SU-DHL-6 (cell line): ENCODE measurements at regions not wholly inside any gene's neighbourhood (a gene's known extent, or its start where the extent isn't known, plus 50 kb on each side); places are given as distances from the start of the nearest gene placed in this dataset.

Experiments used
- H2AFZ ChIP-seq: fragments of 200-600 bp; sonication (generic); 2 replicates; pipeline ENCODE4 v1.6.1; 2014; ENCODE audit warnings: low read depth, mild to moderate bottlenecking, moderate library complexity, mixed read lengths, antibody characterized with exemption, low read length; ENCODE audit not compliant: severe bottlenecking
- H3F3A ChIP-seq: fragments of 200-600 bp; shearing (Covaris generic); 2 replicates; pipeline ENCODE4 v1.6.0; 2016; ENCODE audit warnings: antibody characterized with exemption, mild to moderate bottlenecking; ENCODE audit not compliant: insufficient read depth
- H3K27ac ChIP-seq: fragments of 200-600 bp; sonication (generic); 2 replicates; pipeline ENCODE4 v1.5.1; 2016; ENCODE audit warnings: low read depth, mild to moderate bottlenecking, low read length, moderate library complexity, mixed read lengths
- H3K27me3 ChIP-seq: fragments of 200-600 bp; sonication (generic), shearing (Covaris generic); 2 replicates; pipeline ENCODE4 v1.6.0; 2014; ENCODE audit warnings: mild to moderate bottlenecking, low read length
- H3K36me3 ChIP-seq: fragments of 200-600 bp; sonication (generic); 2 replicates; pipeline ENCODE4 v1.6.1; 2014; ENCODE audit warnings: mild to moderate bottlenecking, low read length, mixed read lengths
- H3K4me2 ChIP-seq: fragments of 300-600, 200-600 bp; shearing (Covaris generic), sonication (generic); 2 replicates; pipeline ENCODE4 v1.6.0; 2014; ENCODE audit warnings: low read length, low read depth, mild to moderate bottlenecking; ENCODE audit not compliant: poor library complexity, severe bottlenecking
- H3K4me3 ChIP-seq: fragments of 200-600 bp; sonication (generic); 2 replicates; pipeline ENCODE4 v1.5.1; 2014; ENCODE audit warnings: antibody characterized with exemption, low read length, mild to moderate bottlenecking, mixed read lengths; ENCODE audit not compliant: insufficient read depth, poor library complexity, severe bottlenecking
- H3K79me2 ChIP-seq: fragments of 200-600 bp; sonication (generic); 2 replicates; pipeline ENCODE4 v1.6.1; 2014; ENCODE audit warnings: mild to moderate bottlenecking, low read length, moderate library complexity; ENCODE audit not compliant: insufficient read depth
- H3K9ac ChIP-seq: fragments of 200-600 bp; sonication (generic); 2 replicates; pipeline ENCODE4 v1.7.0; 2014; ENCODE audit warnings: mild to moderate bottlenecking, low read length
- H3K9me2 ChIP-seq: fragments of 200-600 bp; sonication (generic); replicated peaks from 2 replicates; pipeline ENCODE4 v1.6.1; 2014; ENCODE audit warnings: low read length; ENCODE audit not compliant: insufficient read depth
- H3K9me3 ChIP-seq: fragments of 200-600 bp; sonication (generic); 2 replicates; pipeline ENCODE4 v1.6.1; 2014; ENCODE audit warnings: low read length, mixed read lengths; ENCODE audit not compliant: insufficient read depth
- H4K20me1 ChIP-seq: fragments of 200-600 bp; sonication (generic); 2 replicates; pipeline ENCODE4 v1.6.1; 2014; ENCODE audit warnings: low read depth, mild to moderate bottlenecking, antibody characterized with exemption, low read length, moderate library complexity, mixed read lengths
- EZH2phosphoT487 ChIP-seq: fragments of 200-600 bp; sonication (generic), shearing (Covaris generic); conservative IDR thresholded peaks from 2 replicates; pipeline ENCODE4 v1.6.1; 2018; ENCODE audit warnings: mild to moderate bottlenecking, antibody characterized with exemption, low read length, moderate library complexity, mixed read lengths
- TF ChIP-seq, protein P1 (sequence below): fragments of 200-600 bp; sonication (generic); IDR thresholded peaks from one replicate; pipeline ENCODE4 v1.5.1; 2017; ENCODE audit warnings: antibody characterized with exemption, mild to moderate bottlenecking, low read length, moderate library complexity; ENCODE audit not compliant: insufficient read depth, poor library complexity, severe bottlenecking

- Histone ChIP-seq H2AFZ (no peak overlapping the region), H3F3A (no peaks in the 10 kb centered on the region), H3K9me3 (no peaks in the 10 kb centered on the region), H3K4me3 (no peak overlapping the region), H3K4me2 (no peak overlapping the region), H3K27ac (no peak overlapping the region), H3K9ac (no peak overlapping the region), H3K9me2 (no peaks in the 10 kb centered on the region), H3K36me3 (no peaks in the 10 kb centered on the region), H3K79me2 (no peaks in the 10 kb centered on the region), H4K20me1 (no peaks in the 10 kb centered on the region), H3K27me3 (no peaks in the 10 kb centered on the region)
- TF ChIP-seq EZH2phosphoT487: no peak
- TF ChIP-seq, protein P1, sequence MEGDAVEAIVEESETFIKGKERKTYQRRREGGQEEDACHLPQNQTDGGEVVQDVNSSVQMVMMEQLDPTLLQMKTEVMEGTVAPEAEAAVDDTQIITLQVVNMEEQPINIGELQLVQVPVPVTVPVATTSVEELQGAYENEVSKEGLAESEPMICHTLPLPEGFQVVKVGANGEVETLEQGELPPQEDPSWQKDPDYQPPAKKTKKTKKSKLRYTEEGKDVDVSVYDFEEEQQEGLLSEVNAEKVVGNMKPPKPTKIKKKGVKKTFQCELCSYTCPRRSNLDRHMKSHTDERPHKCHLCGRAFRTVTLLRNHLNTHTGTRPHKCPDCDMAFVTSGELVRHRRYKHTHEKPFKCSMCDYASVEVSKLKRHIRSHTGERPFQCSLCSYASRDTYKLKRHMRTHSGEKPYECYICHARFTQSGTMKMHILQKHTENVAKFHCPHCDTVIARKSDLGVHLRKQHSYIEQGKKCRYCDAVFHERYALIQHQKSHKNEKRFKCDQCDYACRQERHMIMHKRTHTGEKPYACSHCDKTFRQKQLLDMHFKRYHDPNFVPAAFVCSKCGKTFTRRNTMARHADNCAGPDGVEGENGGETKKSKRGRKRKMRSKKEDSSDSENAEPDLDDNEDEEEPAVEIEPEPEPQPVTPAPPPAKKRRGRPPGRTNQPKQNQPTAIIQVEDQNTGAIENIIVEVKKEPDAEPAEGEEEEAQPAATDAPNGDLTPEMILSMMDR: no peak
These were observed 211.1 kb upstream of the CADM1 start for GRCh38 chr11:115715251-115715770.

DNA sequence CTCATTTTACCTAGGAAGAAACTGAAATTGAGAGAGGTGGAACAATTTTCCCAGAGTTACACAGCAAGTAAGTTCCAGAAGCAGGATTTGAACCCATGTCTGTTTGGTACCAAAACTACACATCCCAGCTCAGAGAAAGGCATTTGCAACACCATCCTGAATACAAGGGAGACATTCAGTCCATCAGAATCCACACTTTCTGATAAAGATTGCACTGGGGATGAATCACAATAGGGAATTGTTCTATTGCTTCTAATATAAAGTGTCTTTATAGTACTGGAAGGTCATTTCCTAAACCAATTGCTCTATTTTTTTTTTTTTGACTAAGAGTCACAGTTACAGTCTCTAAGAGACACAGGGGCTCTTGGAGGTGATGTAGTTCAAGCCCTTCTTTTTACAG is 208.1 kb upstream of the CADM1 start:
- H3K36me3 ChIP-seq: no peaks in the 10 kb centered on the region
- no peaks in the 10 kb centered on the region for H3K9me3 ChIP-seq
- no peak overlapping the region for H3K9ac ChIP-seq
- H2AFZ ChIP-seq: no peak overlapping the region
- H4K20me1 ChIP-seq: no peaks in the 10 kb centered on the region
- no peaks in the 10 kb centered on the region for H3K79me2 ChIP-seq
- no peak for TF ChIP-seq EZH2phosphoT487
- TF ChIP-seq, protein P1: no peak
- H3K4me3 ChIP-seq: no peak overlapping the region
- H3K27ac ChIP-seq: no peak overlapping the region
- no peaks in the 10 kb centered on the region for H3F3A ChIP-seq
- H3K9me2 ChIP-seq: no peaks in the 10 kb centered on the region
- no peaks in the 10 kb centered on the region for H3K27me3 ChIP-seq
- H3K4me2 ChIP-seq: no peak overlapping the region

GRCh38 chr11:115710980-115711379 is 206.8 kb upstream of the CADM1 start:
- Histone ChIP-seq H3K9ac (no peak overlapping the region), H3K79me2 (no peaks in the 10 kb centered on the region), H2AFZ (no peak overlapping the region), H3K4me3 (no peak overlapping the region), H4K20me1 (no peaks in the 10 kb centered on the region), H3F3A (no peaks in the 10 kb centered on the region), H3K27ac (no peak overlapping the region), H3K9me2 (no peaks in the 10 kb centered on the region), H3K36me3 (no peaks in the 10 kb centered on the region), H3K4me2 (no peak overlapping the region), H3K9me3 (no peaks in the 10 kb centered on the region), H3K27me3 (no peaks in the 10 kb centered on the region)
- no peak for TF ChIP-seq EZH2phosphoT487
- TF ChIP-seq, protein P1: no peak
